H9 (cell line): ENCODE measurements at regions not wholly inside any gene's neighbourhood (a gene's known extent, or its start where the extent isn't known, plus 50 kb on each side); places are given as distances from the start of the nearest gene placed in this dataset.

Experiments used
- DNase-seq: peaks from one replicate; pipeline ENCODE4 v3.0.0-alpha.2; 2017
- H2AFZ ChIP-seq: one replicate; pipeline ENCODE4 v1.6.1; 2013; ENCODE audit warnings: mild to moderate bottlenecking, low read length, control low read depth, moderate library complexity
- H2AK5ac ChIP-seq: 2 replicates; pipeline ENCODE4 v1.6.1; 2013; ENCODE audit warnings: low read length, control low read depth, mixed read lengths; ENCODE audit not compliant: insufficient read length
- H2BK120ac ChIP-seq: one replicate; pipeline ENCODE4 v1.6.1; 2013; ENCODE audit warnings: low read depth, mild to moderate bottlenecking, low read length, control low read depth, inconsistent platforms; ENCODE audit not compliant: poor library complexity, severe bottlenecking
- H2BK12ac ChIP-seq: 2 replicates; pipeline ENCODE4 v1.6.1; 2013; ENCODE audit warnings: low read length, control low read depth, mixed read lengths, low read depth; ENCODE audit not compliant: insufficient read length
- H2BK15ac ChIP-seq: 2 replicates; pipeline ENCODE4 v1.6.1; 2013; ENCODE audit warnings: low read depth, low read length, control low read depth
- H2BK20ac ChIP-seq: one replicate; pipeline ENCODE4 v1.6.1; 2013; ENCODE audit warnings: low read depth, mild to moderate bottlenecking, low read length, control low read depth, inconsistent platforms; ENCODE audit not compliant: poor library complexity, severe bottlenecking
- H2BK5ac ChIP-seq: 2 replicates; pipeline ENCODE4 v1.6.1; 2013; ENCODE audit warnings: low read length, control low read depth, mixed read lengths; ENCODE audit not compliant: insufficient read length
- H3K14ac ChIP-seq: 2 replicates; pipeline ENCODE4 v1.6.1; 2013; ENCODE audit warnings: low read length, control low read depth; ENCODE audit not compliant: insufficient read depth
- H3K18ac ChIP-seq: 2 replicates; pipeline ENCODE4 v1.6.1; 2013; ENCODE audit warnings: low read depth, mild to moderate bottlenecking, mixed read lengths, low read length, control low read depth; ENCODE audit not compliant: insufficient read length
- H3K23ac ChIP-seq: 2 replicates; pipeline ENCODE4 v1.6.1; 2013; ENCODE audit warnings: low read length, control low read depth, mixed read lengths, low read depth; ENCODE audit not compliant: insufficient read length
- H3K23me2 ChIP-seq: 2 replicates; pipeline ENCODE4 v1.6.1; 2013; ENCODE audit warnings: low read depth, mild to moderate bottlenecking, mixed read lengths, low read length, control low read depth; ENCODE audit not compliant: insufficient read length, poor library complexity, severe bottlenecking
- H3K27ac ChIP-seq: 2 replicates; pipeline ENCODE4 v1.5.1; 2013; ENCODE audit warnings: low read length, control low read depth, mixed read lengths, low read depth; ENCODE audit not compliant: insufficient read length
- H3K27me3 ChIP-seq: 2 replicates; pipeline ENCODE4 v1.6.1; 2013; ENCODE audit warnings: low read length, control low read depth, inconsistent platforms; ENCODE audit not compliant: insufficient read depth
- H3K4ac ChIP-seq: 2 replicates; pipeline ENCODE4 v1.6.1; 2013; ENCODE audit warnings: low read depth, mild to moderate bottlenecking, control low read depth, inconsistent platforms, low read length, moderate library complexity
- H3K4me1 ChIP-seq: 2 replicates; pipeline ENCODE4 v1.6.1; 2013; ENCODE audit warnings: low read length, control low read depth, inconsistent platforms; ENCODE audit not compliant: insufficient read depth
- H3K4me2 ChIP-seq: 2 replicates; pipeline ENCODE4 v1.6.1; 2013; ENCODE audit warnings: low read length, control low read depth, mixed read lengths; ENCODE audit not compliant: insufficient read length, insufficient read depth
- H3K56ac ChIP-seq: 2 replicates; pipeline ENCODE4 v1.6.1; 2013; ENCODE audit warnings: low read depth, mild to moderate bottlenecking, mixed read lengths, low read length, control low read depth; ENCODE audit not compliant: insufficient read length
- H3K79me1 ChIP-seq: 2 replicates; pipeline ENCODE4 v1.6.1; 2013; ENCODE audit warnings: low read depth, mild to moderate bottlenecking, moderate library complexity, low read length, control low read depth, inconsistent platforms; ENCODE audit not compliant: insufficient read depth, poor library complexity, severe bottlenecking
- H3K79me2 ChIP-seq: 2 replicates; pipeline ENCODE4 v1.6.1; 2013; ENCODE audit warnings: low read length, control low read depth, inconsistent platforms; ENCODE audit not compliant: insufficient read depth
- H3K9ac ChIP-seq: 2 replicates; pipeline ENCODE4 v1.6.1; 2013; ENCODE audit warnings: low read length, control low read depth, mixed read lengths; ENCODE audit not compliant: insufficient read length; ENCODE audit errors: extremely low read depth
- H3K9me3 ChIP-seq: one replicate; pipeline ENCODE4 v1.6.1; 2013; ENCODE audit warnings: low read depth, low read length, inconsistent platforms; ENCODE audit not compliant: control insufficient read depth
- H3T11ph ChIP-seq: one replicate; pipeline ENCODE4 v1.6.1; 2013; ENCODE audit warnings: mild to moderate bottlenecking, low read length, control low read depth, inconsistent platforms
- H4K20me1 ChIP-seq: one replicate; pipeline ENCODE4 v1.6.1; 2013; ENCODE audit not compliant: control insufficient read depth, insufficient read length, insufficient read depth
- H4K5ac ChIP-seq: 2 replicates; pipeline ENCODE4 v1.6.1; 2013; ENCODE audit warnings: low read depth, mild to moderate bottlenecking, mixed read lengths, low read length, control low read depth; ENCODE audit not compliant: insufficient read length
- H4K8ac ChIP-seq: replicated peaks from 2 replicates; pipeline ENCODE4 v1.6.1; 2013; ENCODE audit warnings: low read length, control low read depth, mixed read lengths, low read depth; ENCODE audit not compliant: insufficient read length
- H4K91ac ChIP-seq: 2 replicates; pipeline ENCODE4 v1.6.1; 2013; ENCODE audit warnings: low read depth, mild to moderate bottlenecking, moderate library complexity, mixed read lengths, low read length, control low read depth; ENCODE audit not compliant: insufficient read length
- H3K27ac Mint-ChIP-seq, 3 experiments: 2 replicates in 2 of 3; 3 replicates in 1 of 3; pipeline ENCODE4 v1.8.0; 2020 to 2021; ENCODE audit warnings: mixed read lengths in 3 of 3, mild to moderate bottlenecking in 1 of 3, moderate library complexity in 1 of 3
- H3K27me3 Mint-ChIP-seq: 2 replicates; pipeline ENCODE4 v1.8.0; 2021; ENCODE audit warnings: low read depth, mild to moderate bottlenecking, moderate library complexity, mixed read lengths
- H3K36me3 Mint-ChIP-seq, 3 experiments: 2 replicates in 2 of 3; 3 replicates in 1 of 3; pipeline ENCODE4 v1.8.0; 2020 to 2021; ENCODE audit warnings: low read depth in 3 of 3, mixed read lengths in 3 of 3; ENCODE audit not compliant: insufficient read depth in 1 of 3
- H3K4me1 Mint-ChIP-seq, 2 experiments: 2 replicates each; pipeline ENCODE4 v1.8.0; 2020; ENCODE audit warnings: mixed read lengths in 2 of 2
- H3K4me3 Mint-ChIP-seq, 2 experiments: 2 replicates in 1 of 2; 3 replicates in 1 of 2; pipeline ENCODE4 v1.8.0; 2020 to 2021; ENCODE audit warnings: mild to moderate bottlenecking in 2 of 2, mixed read lengths in 2 of 2, moderate library complexity in 1 of 2
- H3K9me3 Mint-ChIP-seq, 2 experiments: 2 replicates in 1 of 2; 3 replicates in 1 of 2; pipeline ENCODE4 v1.8.0; 2020; ENCODE audit warnings: mild to moderate bottlenecking in 2 of 2, mixed read lengths in 2 of 2, moderate library complexity in 1 of 2
- CTCF ChIP-seq: fragments of 200-600 bp; sonication (generic); conservative IDR thresholded peaks from 3 replicates; pipeline ENCODE4 v1.8.0; 2021; ENCODE audit warnings: antibody characterized with exemption, mild to moderate bottlenecking
- WGBS: extraction: QIAGEN DNeasy Blood & Tissue Kit; methylation state at CpG from one replicate; pipeline ENCODE4 v1.1.7; 2013; ENCODE audit warnings: missing lambda C conversion rate, low lambda C conversion rate, mixed read lengths; ENCODE audit not compliant: insufficient read length; ENCODE audit errors: extremely low coverage; 5-methylcytosine and 5-hydroxymethylcytosine counted together

GRCh38 chr4:162237676-162238075 is 73.9 kb upstream of the FSTL5 start:
- Histone ChIP-seq H3K79me2 (no peaks in the 10 kb centered on the region), H4K20me1 (no peaks in the 10 kb centered on the region), H4K91ac (no peak overlapping the region), H3K23me2 (no peaks in the 10 kb centered on the region), H2AK5ac (no peak overlapping the region), H2BK120ac (no peak overlapping the region), H3K4me2 (no peak overlapping the region), H3K23ac (no peak overlapping the region), H3K79me1 (no peaks in the 10 kb centered on the region), H3K4me1 (no peaks in the 10 kb centered on the region), H2BK20ac (no peak overlapping the region), H3K9ac (no peak overlapping the region), H3K14ac (no peak overlapping the region), H3K9me3 (no peaks in the 10 kb centered on the region), H3K18ac (no peak overlapping the region), H3K4ac (no peak overlapping the region), H2BK12ac (no peak overlapping the region), H2AFZ (no peak overlapping the region), H4K5ac (no peak overlapping the region), H4K8ac (no peak overlapping the region), H3K56ac (no peak overlapping the region), H3K27ac (no peak overlapping the region), H2BK15ac (no peak overlapping the region), H3T11ph (no peak overlapping the region), H2BK5ac (no peak overlapping the region), H3K27me3 (no peaks in the 10 kb centered on the region)
- H3K9me3 Mint-ChIP-seq: peaks cover 4 to 6% of the 10 kb centered on the region in 2 experiments
- no peak for TF ChIP-seq CTCF
- peaks cover 0 to 3% of the 10 kb centered on the region in 2 experiments; a peak in 2 of 4 replicates for H3K4me1 Mint-ChIP-seq
- no peak overlapping the region for H3K27ac Mint-ChIP-seq
- peaks cover 2 to 6% (median 6%) of the 10 kb centered on the region in 3 experiments; a peak in 4 of 7 replicates for H3K36me3 Mint-ChIP-seq
- no peaks in the 10 kb centered on the region for H3K27me3 Mint-ChIP-seq
- no CpG with 5 or more reads among the region's 2 CpGs for WGBS
- no peak for DNase-seq
- no peak overlapping the region for H3K4me3 Mint-ChIP-seq
